ENCODE measurements at regions not wholly inside any gene's neighbourhood (a gene's known extent, or its start where the extent isn't known, plus 50 kb on each side); places are given as distances from the start of the nearest gene placed in this dataset.
"Not testable (repeated sequence)": the region's sequence is repeated elsewhere in the genome, so short reads cannot be mapped to it uniquely, and the experiment has no call there.

DNA sequence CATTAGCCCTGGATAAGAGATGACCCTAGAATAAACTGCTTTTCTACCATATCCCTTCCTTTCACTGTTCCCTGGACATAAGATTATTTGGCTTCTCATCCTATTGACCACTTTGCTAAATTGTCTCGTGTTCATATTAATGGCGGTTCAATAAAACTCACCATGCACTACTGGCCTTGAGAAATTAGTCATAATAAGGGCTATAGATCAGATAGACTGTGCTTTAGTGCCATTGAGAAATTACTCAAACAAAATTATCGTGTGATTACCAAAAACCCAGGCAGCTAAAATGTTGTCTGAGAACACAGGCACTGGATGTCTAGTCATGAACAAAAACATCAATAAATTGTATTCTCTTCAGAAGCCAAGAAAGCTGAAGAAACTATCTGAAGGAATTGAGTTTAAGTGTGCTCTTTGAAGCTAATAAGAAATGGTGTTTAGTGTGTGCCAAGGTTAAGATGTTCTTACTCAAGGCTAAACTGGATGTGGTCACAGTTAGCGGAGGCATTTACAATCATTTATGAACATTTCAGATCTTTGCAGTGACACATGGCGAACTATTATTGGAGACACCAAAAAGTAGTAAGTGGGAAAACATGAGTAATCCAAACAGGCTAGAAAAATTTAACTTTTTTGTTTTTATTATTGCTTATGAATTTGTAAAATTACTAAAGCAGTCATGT, 460.4 kb upstream of the RORB start:
- 88% methylated on average over 5 of the region's 5 CpGs for WGBS
- Histone ChIP-seq H3K27ac (replicated peaks in 1 of 4) (no peak overlapping the region), H3K9me3 (no peaks in the 10 kb centered on the region), H3K4me3 (no peak overlapping the region), H3K27me3 (no peaks in the 10 kb centered on the region), H3K4me1 (no peaks in the 10 kb centered on the region), H3K36me3 (no peaks in the 10 kb centered on the region)
- intact Hi-C loops (cut with DNase I): no loop called here
- DNase-seq (ENCODE audit: extremely low spot score): no peak
- no peak for TF ChIP-seq POLR2A (IDR thresholded peaks at IDR 0.05; ENCODE audit: low read depth)
- TF ChIP-seq, protein P1, sequence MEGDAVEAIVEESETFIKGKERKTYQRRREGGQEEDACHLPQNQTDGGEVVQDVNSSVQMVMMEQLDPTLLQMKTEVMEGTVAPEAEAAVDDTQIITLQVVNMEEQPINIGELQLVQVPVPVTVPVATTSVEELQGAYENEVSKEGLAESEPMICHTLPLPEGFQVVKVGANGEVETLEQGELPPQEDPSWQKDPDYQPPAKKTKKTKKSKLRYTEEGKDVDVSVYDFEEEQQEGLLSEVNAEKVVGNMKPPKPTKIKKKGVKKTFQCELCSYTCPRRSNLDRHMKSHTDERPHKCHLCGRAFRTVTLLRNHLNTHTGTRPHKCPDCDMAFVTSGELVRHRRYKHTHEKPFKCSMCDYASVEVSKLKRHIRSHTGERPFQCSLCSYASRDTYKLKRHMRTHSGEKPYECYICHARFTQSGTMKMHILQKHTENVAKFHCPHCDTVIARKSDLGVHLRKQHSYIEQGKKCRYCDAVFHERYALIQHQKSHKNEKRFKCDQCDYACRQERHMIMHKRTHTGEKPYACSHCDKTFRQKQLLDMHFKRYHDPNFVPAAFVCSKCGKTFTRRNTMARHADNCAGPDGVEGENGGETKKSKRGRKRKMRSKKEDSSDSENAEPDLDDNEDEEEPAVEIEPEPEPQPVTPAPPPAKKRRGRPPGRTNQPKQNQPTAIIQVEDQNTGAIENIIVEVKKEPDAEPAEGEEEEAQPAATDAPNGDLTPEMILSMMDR (IDR thresholded peaks at IDR 0.05): no peak
- no peak for TF ChIP-seq EP300 (IDR thresholded peaks at IDR 0.05)
- no peak for TF ChIP-seq POLR2AphosphoS5 (IDR thresholded peaks at IDR 0.05)

DNA sequence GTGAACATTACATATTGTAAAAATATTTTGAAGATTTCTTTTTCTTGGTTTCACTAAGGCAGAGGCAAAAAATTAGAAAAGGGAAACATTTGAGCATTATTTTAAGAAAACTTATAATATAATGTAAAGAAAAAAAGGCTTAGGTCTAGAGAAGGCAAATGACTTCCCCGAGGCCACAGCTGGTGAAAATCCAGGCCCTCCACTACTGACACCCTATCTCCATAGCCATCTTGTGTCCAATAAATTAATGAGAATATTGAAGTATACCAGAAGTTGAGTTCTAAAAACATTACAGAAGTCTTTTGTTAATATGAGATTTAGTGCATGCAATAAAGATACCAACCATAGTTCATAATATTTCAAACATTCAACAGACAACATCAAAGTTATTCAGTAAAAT, 459.9 kb upstream of the RORB start:
- H3K27me3 ChIP-seq: no peaks in the 10 kb centered on the region
- intact Hi-C loops (cut with DNase I): no loop called here
- TF ChIP-seq POLR2A (IDR thresholded peaks at IDR 0.05; ENCODE audit: low read depth) (no peak), POLR2AphosphoS5 (IDR thresholded peaks at IDR 0.05) (no peak), EP300 (IDR thresholded peaks at IDR 0.05) (no peak)
- TF ChIP-seq, protein P1 (IDR thresholded peaks at IDR 0.05): no peak
- H3K36me3 ChIP-seq: no peaks in the 10 kb centered on the region
- no peaks in the 10 kb centered on the region for H3K4me1 ChIP-seq
- H3K27ac ChIP-seq (replicated peaks in 1 of 4): no peak overlapping the region
- no peaks in the 10 kb centered on the region for H3K9me3 ChIP-seq
- WGBS: 83% methylated on average over 1 of the region's 1 CpG
- H3K4me3 ChIP-seq: no peak overlapping the region
- DNase-seq (ENCODE audit: extremely low spot score): no peak

DNA sequence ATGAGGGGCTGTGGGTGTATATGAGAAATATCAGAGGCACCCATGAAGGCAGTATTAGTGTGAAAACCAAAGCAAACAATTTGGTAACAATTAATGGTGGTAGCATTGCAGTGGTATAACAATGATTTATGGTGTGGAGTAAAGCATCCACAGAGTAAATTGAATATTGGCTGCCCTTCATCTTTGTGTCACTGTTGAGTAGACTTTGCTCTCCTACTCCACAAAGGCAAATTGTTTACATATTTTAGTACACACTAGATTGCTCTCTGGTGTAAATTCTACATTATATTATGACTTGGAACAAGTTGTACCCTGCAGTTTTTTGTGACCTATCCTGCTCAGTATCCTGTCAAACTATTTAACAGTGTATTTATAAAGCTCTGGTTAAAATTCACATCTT, 455.5 kb upstream of the RORB start:
- no peak for TF ChIP-seq EP300 (IDR thresholded peaks at IDR 0.05)
- TF ChIP-seq, protein P1 (IDR thresholded peaks at IDR 0.05): no peak
- Histone ChIP-seq H3K27me3 (no peaks in the 10 kb centered on the region), H3K4me1 (no peaks in the 10 kb centered on the region), H3K36me3 (no peaks in the 10 kb centered on the region), H3K27ac (replicated peaks in 1 of 4) (no peak overlapping the region), H3K4me3 (no peak overlapping the region), H3K9me3 (no peaks in the 10 kb centered on the region)
- no peak for DNase-seq (ENCODE audit: extremely low spot score)
- intact Hi-C loops (cut with DNase I): no loop called here

DNA sequence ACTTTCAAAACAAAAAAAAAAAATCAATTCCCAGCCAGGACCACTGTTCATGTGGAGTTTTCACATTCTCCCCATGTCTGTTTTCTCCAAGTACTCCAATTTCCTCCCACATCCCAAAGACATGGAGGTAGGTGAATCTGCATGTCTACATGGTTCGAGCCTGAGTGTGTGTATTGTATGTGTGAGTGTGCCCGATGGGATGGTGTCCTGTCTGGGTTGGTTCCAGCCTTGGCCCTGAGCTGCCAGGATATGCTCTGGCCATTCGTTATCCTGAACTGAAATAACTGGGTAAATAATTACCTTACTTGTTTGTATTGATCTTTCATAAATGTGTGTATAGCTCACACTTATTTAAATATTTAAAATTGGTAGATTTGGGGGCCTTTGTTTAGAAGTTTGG, 452.3 kb upstream of the RORB start:
- TF ChIP-seq POLR2AphosphoS5 (IDR thresholded peaks at IDR 0.05): no peak
- TF ChIP-seq, protein P1 (IDR thresholded peaks at IDR 0.05): no peak
- TF ChIP-seq EP300 (IDR thresholded peaks at IDR 0.05): no peak
- TF ChIP-seq POLR2A (IDR thresholded peaks at IDR 0.05; ENCODE audit: low read depth): no peak
- intact Hi-C loops (cut with DNase I): no loop called here
- WGBS: 89% methylated on average over 3 of the region's 3 CpGs
- no peak for DNase-seq (ENCODE audit: extremely low spot score)
- Histone ChIP-seq H3K4me3 (no peak overlapping the region), H3K4me1 (no peaks in the 10 kb centered on the region), H3K27ac (replicated peaks in 1 of 4) (no peak overlapping the region), H3K9me3 (no peaks in the 10 kb centered on the region), H3K27me3 (no peaks in the 10 kb centered on the region), H3K36me3 (no peaks in the 10 kb centered on the region)

DNA sequence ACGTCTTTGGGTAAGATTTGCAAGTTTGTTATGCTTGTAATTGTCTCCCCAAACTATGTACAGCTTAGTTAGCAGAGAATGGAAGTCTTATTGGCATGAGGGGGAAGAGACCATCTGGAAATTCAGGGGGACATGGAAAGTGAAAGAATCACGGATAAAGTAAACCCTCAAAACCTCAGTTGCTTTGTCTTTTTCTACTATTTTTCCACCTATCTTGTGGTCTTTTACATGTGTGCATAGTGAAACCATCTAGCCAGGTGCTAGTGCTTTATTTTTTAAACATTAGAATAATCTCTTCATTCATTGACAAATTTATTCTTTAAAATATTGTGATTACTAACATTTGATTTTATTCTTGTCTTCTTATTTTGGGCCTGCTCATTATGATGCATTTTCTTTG, 441.1 kb upstream of the RORB start:
- TF ChIP-seq, protein P1 (IDR thresholded peaks at IDR 0.05): no peak
- TF ChIP-seq POLR2AphosphoS5 (IDR thresholded peaks at IDR 0.05) (no peak), POLR2A (IDR thresholded peaks at IDR 0.05; ENCODE audit: low read depth) (no peak), EP300 (IDR thresholded peaks at IDR 0.05) (no peak)
- no peak overlapping the region for H3K4me3 ChIP-seq
- no peaks in the 10 kb centered on the region for H3K4me1 ChIP-seq
- H3K9me3 ChIP-seq: peaks cover 0 to 16% (median 0%) of the 10 kb centered on the region in 4 donors
- WGBS: 69% methylated on average over 2 of the region's 2 CpGs
- no peaks in the 10 kb centered on the region for H3K27me3 ChIP-seq
- H3K27ac ChIP-seq (replicated peaks in 1 of 4): no peak overlapping the region
- intact Hi-C loops (cut with DNase I): no loop called here
- H3K36me3 ChIP-seq: no peaks in the 10 kb centered on the region
- no peak for DNase-seq (ENCODE audit: extremely low spot score)

DNA sequence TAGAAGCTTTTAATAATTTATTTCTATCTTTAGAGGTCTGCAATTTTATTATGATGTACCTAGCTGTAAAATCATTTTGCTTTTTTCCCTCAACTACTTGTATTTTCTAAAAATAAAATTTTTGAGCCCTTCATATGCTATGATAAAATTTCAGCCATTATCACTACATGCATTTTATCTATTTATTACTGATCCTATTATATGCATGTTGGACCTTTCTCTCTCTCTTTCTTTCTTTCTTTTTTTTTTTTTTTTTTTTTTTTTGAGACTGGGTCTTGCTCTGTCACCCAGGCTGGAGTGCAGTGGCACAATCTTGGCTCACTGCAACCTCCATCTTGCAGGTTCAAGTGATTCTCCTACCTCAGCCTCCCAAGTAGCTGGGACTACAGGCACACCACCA, 440.1 kb upstream of the RORB start:
- intact Hi-C loops (cut with DNase I); H3K27me3 ChIP-seq; H3K4me1 ChIP-seq: not testable (repeated sequence)

More for the DNA sequence above, 440.1 kb upstream of the RORB start:
- not testable (repeated sequence) for DNase-seq (ENCODE audit: extremely low spot score); H3K36me3 ChIP-seq; H3K4me3 ChIP-seq; H3K27ac ChIP-seq (replicated peaks in 1 of 4)
- peaks cover 0 to 16% (median 0%) of the 10 kb centered on the region in 4 donors for H3K9me3 ChIP-seq

All from esophagus muscularis mucosa (tissue), 4 donors.